Neuronal stem cell (in vitro differentiated cells): ENCODE measurements at regions not wholly inside any gene's neighbourhood (a gene's known extent, or its start where the extent isn't known, plus 50 kb on each side); places are given as distances from the start of the nearest gene placed in this dataset.

Experiments
- DNase-seq: peaks from one replicate; pipeline ENCODE4 v3.0.0-alpha.2; 2013; ENCODE audit warnings: low spot score
- H2AFZ ChIP-seq: one replicate; pipeline ENCODE4 v1.6.1; 2013; ENCODE audit warnings: mild to moderate bottlenecking, low read length, inconsistent platforms
- H2AK5ac ChIP-seq: 2 replicates; pipeline ENCODE4 v1.6.1; 2013; ENCODE audit warnings: low read depth, mild to moderate bottlenecking, inconsistent platforms, low read length, moderate library complexity, mixed read lengths
- H2BK120ac ChIP-seq: 2 replicates; pipeline ENCODE4 v1.6.1; 2013; ENCODE audit warnings: low read depth, mild to moderate bottlenecking, inconsistent platforms, low read length, moderate library complexity, mixed read lengths
- H2BK12ac ChIP-seq: one replicate; pipeline ENCODE4 v1.6.1; 2013; ENCODE audit warnings: low read length, inconsistent platforms
- H2BK15ac ChIP-seq: 2 replicates; pipeline ENCODE4 v1.6.1; 2013; ENCODE audit warnings: mild to moderate bottlenecking, low read length, inconsistent platforms, mixed read lengths
- H2BK5ac ChIP-seq: one replicate; pipeline ENCODE4 v1.6.1; 2013; ENCODE audit warnings: inconsistent platforms, mild to moderate bottlenecking, low read length, moderate library complexity
- H3K14ac ChIP-seq: one replicate; pipeline ENCODE4 v1.6.1; 2013; ENCODE audit warnings: low read length, inconsistent platforms
- H3K18ac ChIP-seq: 2 replicates; pipeline ENCODE4 v1.6.1; 2013; ENCODE audit warnings: low read length, inconsistent platforms
- H3K23ac ChIP-seq: 2 replicates; pipeline ENCODE4 v1.6.1; 2013; ENCODE audit warnings: low read depth, mild to moderate bottlenecking, mixed read lengths, low read length, inconsistent platforms; ENCODE audit not compliant: poor library complexity
- H3K27ac ChIP-seq: replicated peaks from 3 replicates; pipeline ENCODE4 v1.5.1; 2013; ENCODE audit warnings: low read length, inconsistent platforms
- H3K27me3 ChIP-seq, 3 experiments: 2 replicates each; pipeline ENCODE4 v1.6.1; 2013; ENCODE audit warnings: low read length in 3 of 3, mild to moderate bottlenecking in 2 of 3, inconsistent platforms in 1 of 3, low read depth in 1 of 3, mixed read lengths in 1 of 3, moderate library complexity in 1 of 3; ENCODE audit not compliant: control insufficient read depth in 3 of 3, insufficient read depth in 3 of 3
- H3K36me3 ChIP-seq, 2 donors: replicated peaks in 1 of 2; 2 replicates each; pipeline ENCODE4 v1.6.1; 2013; ENCODE audit warnings: low read length in 2 of 2; ENCODE audit not compliant: control insufficient read depth in 2 of 2, insufficient read depth in 2 of 2
- H3K4ac ChIP-seq: 2 replicates; pipeline ENCODE4 v1.6.1; 2013; ENCODE audit warnings: inconsistent platforms, mild to moderate bottlenecking, low read length, moderate library complexity
- H3K4me1 ChIP-seq, 2 donors: 1 replicate in 1 of 2; 2 replicates in 1 of 2; pipeline ENCODE4 v1.6.1; 2013; ENCODE audit warnings: low read length in 2 of 2, low read depth in 1 of 2; ENCODE audit not compliant: control insufficient read depth in 2 of 2, insufficient read depth in 1 of 2
- H3K4me2 ChIP-seq: one replicate; pipeline ENCODE4 v1.6.1; 2013; ENCODE audit warnings: mild to moderate bottlenecking, low read length, inconsistent platforms; ENCODE audit not compliant: insufficient read depth, poor library complexity, severe bottlenecking
- H3K4me3 ChIP-seq, 2 donors: 2 replicates each; pipeline ENCODE4 v1.5.1; 2013; ENCODE audit warnings: low read length in 2 of 2, mild to moderate bottlenecking in 2 of 2, inconsistent platforms in 1 of 2, moderate library complexity in 1 of 2
- H3K79me1 ChIP-seq: one replicate; pipeline ENCODE4 v1.6.1; 2013; ENCODE audit warnings: low read depth, mild to moderate bottlenecking, inconsistent platforms, low read length, moderate library complexity
- H3K9ac ChIP-seq: one replicate; pipeline ENCODE4 v1.6.1; 2013; ENCODE audit warnings: mild to moderate bottlenecking, low read depth, low read length, inconsistent platforms; ENCODE audit not compliant: poor library complexity
- H3K9me3 ChIP-seq, 2 donors: replicated peaks in 1 of 2; 2 replicates each; pipeline versions ENCODE3 to v1.6.1; 2013; ENCODE audit warnings: low read length in 2 of 2, mild to moderate bottlenecking in 2 of 2, inconsistent platforms in 1 of 2, low read depth in 1 of 2, mixed read lengths in 1 of 2, moderate library complexity in 1 of 2; ENCODE audit not compliant: control insufficient read depth in 2 of 2, insufficient read depth in 1 of 2
- H4K8ac ChIP-seq: one replicate; pipeline ENCODE4 v1.6.1; 2013; ENCODE audit warnings: low read depth, mild to moderate bottlenecking, inconsistent platforms, low read length, moderate library complexity
- H4K91ac ChIP-seq: one replicate; pipeline ENCODE4 v1.6.1; 2013; ENCODE audit warnings: low read length, low read depth, mild to moderate bottlenecking, inconsistent platforms; ENCODE audit not compliant: poor library complexity
- WGBS, 2 donors: extraction: QIAGEN DNeasy Blood & Tissue Kit; methylation state at CpG; one replicate each; pipeline ENCODE4 v1.1.7; 2013; ENCODE audit warnings: missing lambda C conversion rate in 2 of 2, mixed read lengths in 1 of 2; ENCODE audit not compliant: insufficient read length in 2 of 2, insufficient replicate concordance in 1 of 2; ENCODE audit errors: extremely low coverage in 2 of 2; 5-methylcytosine and 5-hydroxymethylcytosine counted together

GRCh38 chr7:115662676-115663075, 367.9 kb downstream of the TFEC start:
- H3K4ac ChIP-seq, result no peak overlapping the region
- H3K23ac ChIP-seq, result no peak overlapping the region
- peaks cover 1 to 3% of the 10 kb centered on the region in 2 donors for H3K4me1 ChIP-seq
- H3K4me3 ChIP-seq, result no peak overlapping the region
- H3K14ac ChIP-seq, result no peak overlapping the region
- no peak overlapping the region for H2BK15ac ChIP-seq
- H3K27ac ChIP-seq, result no peak overlapping the region
- H2AFZ ChIP-seq, result no peak overlapping the region
- no peak for DNase-seq
- no peak overlapping the region for H4K91ac ChIP-seq
- no peak overlapping the region for H3K18ac ChIP-seq
- H3K36me3 ChIP-seq, result no peaks in the 10 kb centered on the region
- no peak overlapping the region for H2BK5ac ChIP-seq
- no peak overlapping the region for H2AK5ac ChIP-seq
- H2BK120ac ChIP-seq, result no peak overlapping the region
- H3K79me1 ChIP-seq, result no peaks in the 10 kb centered on the region
- H4K8ac ChIP-seq, result no peak overlapping the region
- no peak overlapping the region for H2BK12ac ChIP-seq
- no peaks in the 10 kb centered on the region for H3K9me3 ChIP-seq
- H3K27me3 ChIP-seq, result no peaks in the 10 kb centered on the region
- no peak overlapping the region for H3K4me2 ChIP-seq
- H3K9ac ChIP-seq, result no peak overlapping the region

- no peaks in the 10 kb centered on the region for H3K27me3 ChIP-seq
- no peaks in the 10 kb centered on the region for H3K9me3 ChIP-seq
- H3K79me1 ChIP-seq, result no peaks in the 10 kb centered on the region
- no peak overlapping the region for H2BK15ac ChIP-seq
- H3K4me1 ChIP-seq, result peaks cover 1 to 3% of the 10 kb centered on the region in 2 donors
- H3K14ac ChIP-seq, result no peak overlapping the region
- WGBS, 2 donors, result no CpG with 5 or more reads among the region's 2 CpGs
- H3K4me2 ChIP-seq, result no peak overlapping the region
- no peak overlapping the region for H2AK5ac ChIP-seq
- H2BK5ac ChIP-seq, result no peak overlapping the region
- no peak overlapping the region for H2AFZ ChIP-seq
- no peak overlapping the region for H3K4ac ChIP-seq
- H3K9ac ChIP-seq, result no peak overlapping the region
- no peaks in the 10 kb centered on the region for H3K36me3 ChIP-seq
- H2BK12ac ChIP-seq, result no peak overlapping the region
- DNase-seq, result no peak
- H4K8ac ChIP-seq, result no peak overlapping the region
- H3K23ac ChIP-seq, result no peak overlapping the region
- no peak overlapping the region for H2BK120ac ChIP-seq
- H4K91ac ChIP-seq, result no peak overlapping the region
- no peak overlapping the region for H3K4me3 ChIP-seq
- H3K18ac ChIP-seq, result no peak overlapping the region
- H3K27ac ChIP-seq, result no peak overlapping the region
Observed at GRCh38 chr7:115662120-115662519, 368.4 kb downstream of the TFEC start.

GRCh38 chr7:115658223-115658622, 372.3 kb downstream of the TFEC start:
- Histone ChIP-seq H3K4ac (no peak overlapping the region), H2AFZ (no peak overlapping the region), H2BK5ac (no peak overlapping the region), H3K36me3 (no peaks in the 10 kb centered on the region), H4K8ac (no peak overlapping the region), H3K9ac (no peak overlapping the region), H3K4me1 (peaks cover under 1 to 1% of the 10 kb centered on the region in 2 donors), H3K23ac (no peak overlapping the region), H3K4me2 (no peak overlapping the region), H3K79me1 (no peaks in the 10 kb centered on the region), H3K4me3 (no peak overlapping the region), H4K91ac (no peak overlapping the region), H3K14ac (no peak overlapping the region), H2AK5ac (no peak overlapping the region), H2BK12ac (no peak overlapping the region), H3K9me3 (no peaks in the 10 kb centered on the region), H3K27me3 (no peaks in the 10 kb centered on the region), H3K27ac (no peak overlapping the region), H3K18ac (no peak overlapping the region), H2BK120ac (no peak overlapping the region), H2BK15ac (no peak overlapping the region)
- WGBS, 2 donors, result no CpG with 5 or more reads among the region's 3 CpGs
- DNase-seq, result no peak

DNA sequence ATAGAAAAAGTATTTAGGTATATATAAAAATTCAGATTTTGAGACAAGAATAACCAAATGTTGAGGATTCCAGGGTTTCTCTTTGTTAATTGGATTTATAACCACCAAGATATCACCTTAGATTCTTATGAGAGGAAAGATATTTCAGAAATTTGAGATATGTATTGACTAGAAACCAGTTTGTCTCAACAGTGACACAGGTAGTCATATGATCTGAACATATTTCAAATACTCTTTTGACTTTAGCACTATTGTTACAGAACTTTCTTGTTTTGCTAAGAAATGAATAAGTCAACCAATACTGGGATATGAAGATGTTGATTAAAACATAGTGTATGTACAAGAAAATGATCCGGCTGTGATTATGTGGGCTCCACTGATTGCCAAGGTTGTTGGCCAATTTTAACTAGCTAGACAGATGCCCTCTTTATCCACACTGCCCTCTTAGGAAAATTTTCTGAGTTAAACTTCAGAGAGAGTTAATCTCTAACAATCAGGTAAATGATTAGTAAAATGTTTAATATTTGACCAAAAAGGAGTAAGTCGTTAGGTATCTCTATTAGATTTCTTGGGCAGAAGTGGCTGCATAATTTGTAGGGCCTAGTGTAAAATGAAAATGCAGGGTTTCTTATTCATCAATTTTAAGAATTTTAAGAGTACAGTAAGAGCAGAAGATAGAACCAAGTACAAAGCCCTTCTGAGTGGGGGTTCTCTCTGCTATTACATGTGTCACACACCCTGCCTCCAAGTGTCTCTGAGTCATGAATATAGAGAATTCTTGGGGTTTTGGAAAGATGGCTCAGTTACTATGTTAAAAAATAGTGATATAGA, 376.0 kb downstream of the TFEC start:
- H4K8ac ChIP-seq, result no peak overlapping the region
- no peak overlapping the region for H3K27ac ChIP-seq
- no peak for DNase-seq
- no peak overlapping the region for H2BK120ac ChIP-seq
- H3K14ac ChIP-seq, result no peak overlapping the region
- no peaks in the 10 kb centered on the region for H3K27me3 ChIP-seq
- no peak overlapping the region for H3K4me3 ChIP-seq
- H2AFZ ChIP-seq, result no peak overlapping the region
- no peak overlapping the region for H2BK15ac ChIP-seq
- H3K4me1 ChIP-seq, result no peaks in the 10 kb centered on the region
- no peak overlapping the region for H3K9ac ChIP-seq
- H3K18ac ChIP-seq, result no peak overlapping the region
- no peak overlapping the region for H3K23ac ChIP-seq
- H2BK12ac ChIP-seq, result no peak overlapping the region
- H4K91ac ChIP-seq, result no peak overlapping the region
- no peaks in the 10 kb centered on the region for H3K36me3 ChIP-seq
- no peaks in the 10 kb centered on the region for H3K79me1 ChIP-seq
- H3K9me3 ChIP-seq, result no peaks in the 10 kb centered on the region
- no CpG with 5 or more reads among the region's 2 CpGs for WGBS, 2 donors
- H2BK5ac ChIP-seq, result no peak overlapping the region
- no peak overlapping the region for H3K4me2 ChIP-seq
- H3K4ac ChIP-seq, result no peak overlapping the region
- no peak overlapping the region for H2AK5ac ChIP-seq
